Mesendoderm (in vitro differentiated cells): ENCODE measurements at regions not wholly inside any gene's neighbourhood (a gene's known extent, or its start where the extent isn't known, plus 50 kb on each side); places are given as distances from the start of the nearest gene placed in this dataset.

Experiments
- DNase-seq: peaks from one replicate; pipeline ENCODE4 v3.0.0; 2013
- H2AK5ac ChIP-seq: 2 replicates; pipeline ENCODE4 v1.6.1; 2013; ENCODE audit warnings: low read length, inconsistent platforms
- H2BK120ac ChIP-seq: 2 replicates; pipeline ENCODE4 v1.6.1; 2013; ENCODE audit warnings: low read depth, mild to moderate bottlenecking, low read length, moderate library complexity, mixed read lengths
- H2BK15ac ChIP-seq: replicated peaks from 2 replicates; pipeline ENCODE4 v1.6.1; 2013; ENCODE audit warnings: low read depth, mild to moderate bottlenecking, moderate library complexity
- H2BK5ac ChIP-seq: 2 replicates; pipeline ENCODE4 v1.6.1; 2013; ENCODE audit warnings: low read length, inconsistent platforms
- H3K18ac ChIP-seq: 2 replicates; pipeline ENCODE4 v1.6.1; 2013; ENCODE audit warnings: mild to moderate bottlenecking, low read length, mixed read lengths
- H3K23ac ChIP-seq: one replicate; pipeline ENCODE4 v1.6.1; 2013; ENCODE audit warnings: low read length
- H3K27ac ChIP-seq: 2 replicates; pipeline ENCODE4 v1.5.1; 2013; ENCODE audit warnings: low read depth, mild to moderate bottlenecking, inconsistent platforms, low read length, moderate library complexity
- H3K27me3 ChIP-seq: 2 replicates; pipeline ENCODE4 v1.6.1; 2013; ENCODE audit warnings: low read length, control low read depth, mild to moderate bottlenecking, inconsistent platforms; ENCODE audit not compliant: insufficient read depth, poor library complexity
- H3K36me3 ChIP-seq: 2 replicates; pipeline ENCODE4 v1.6.1; 2013; ENCODE audit warnings: low read length, inconsistent platforms; ENCODE audit not compliant: control insufficient read depth, insufficient read depth
- H3K4ac ChIP-seq: one replicate; pipeline ENCODE4 v1.6.1; 2013; ENCODE audit warnings: low read depth, mild to moderate bottlenecking, low read length, moderate library complexity
- H3K4me1 ChIP-seq: 2 replicates; pipeline ENCODE4 v1.6.1; 2013; ENCODE audit warnings: low read depth, low read length, inconsistent platforms; ENCODE audit not compliant: control insufficient read depth
- H3K4me2 ChIP-seq: 2 replicates; pipeline ENCODE4 v1.6.1; 2013; ENCODE audit warnings: low read length
- H3K4me3 ChIP-seq: 2 replicates; pipeline ENCODE4 v1.5.1; 2013; ENCODE audit warnings: mild to moderate bottlenecking, low read length
- H3K56ac ChIP-seq: one replicate; pipeline ENCODE4 v1.6.1; 2013; ENCODE audit warnings: low read length
- H3K79me1 ChIP-seq: 2 replicates; pipeline ENCODE4 v1.6.1; 2013; ENCODE audit warnings: low read length, inconsistent platforms
- H3K79me2 ChIP-seq: 2 replicates; pipeline ENCODE4 v1.6.1; 2013; ENCODE audit warnings: mild to moderate bottlenecking, low read length; ENCODE audit not compliant: control insufficient read depth, insufficient read depth
- H3K9ac ChIP-seq: 2 replicates; pipeline ENCODE4 v1.6.1; 2013; ENCODE audit warnings: low read length, inconsistent platforms
- H4K5ac ChIP-seq: one replicate; pipeline ENCODE4 v1.6.1; 2013; ENCODE audit warnings: low read length
- H4K8ac ChIP-seq: one replicate; pipeline ENCODE4 v1.6.1; 2013; ENCODE audit warnings: low read depth, mild to moderate bottlenecking, control low read depth, low read length, moderate library complexity
- WGBS: extraction: QIAGEN DNeasy Blood & Tissue Kit; methylation state at CpG from one replicate; pipeline ENCODE4 v1.1.7; 2013; ENCODE audit warnings: low lambda C conversion rate, missing lambda C conversion rate; ENCODE audit not compliant: insufficient coverage; ENCODE audit errors: extremely low coverage; 5-methylcytosine and 5-hydroxymethylcytosine counted together

DNA sequence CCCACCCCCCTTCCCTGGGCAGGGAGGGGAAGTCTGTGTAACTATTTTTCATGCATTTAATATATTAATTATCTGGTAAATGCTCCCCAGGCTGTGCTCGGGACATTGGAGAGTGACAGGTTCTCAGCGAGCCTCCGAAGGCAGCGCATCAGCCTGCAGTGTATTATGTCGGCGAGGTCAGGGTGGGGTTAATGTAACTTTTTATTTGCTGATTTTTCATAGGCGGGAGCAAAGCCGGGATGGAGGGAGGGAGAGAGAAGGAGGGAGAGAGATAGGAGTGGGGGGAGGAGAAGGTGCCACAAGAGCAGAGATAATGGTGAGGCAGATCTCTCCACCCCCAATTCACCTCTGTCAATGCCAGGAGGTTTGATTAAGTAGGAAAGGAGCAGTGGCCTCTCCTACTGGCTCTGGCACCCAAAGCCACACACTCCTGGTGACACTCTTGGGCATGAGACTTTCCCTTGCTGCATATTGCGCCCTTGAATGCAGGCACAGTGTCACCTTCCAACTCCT lies 104.0 kb downstream of the MRM1 start:
- H3K4ac ChIP-seq, result no peak overlapping the region
- no peak overlapping the region for H3K18ac ChIP-seq
- no peak overlapping the region for H3K9ac ChIP-seq
- no peaks in the 10 kb centered on the region for H3K79me2 ChIP-seq
- no peak overlapping the region for H3K4me2 ChIP-seq
- no peak overlapping the region for H2BK120ac ChIP-seq
- no peak for DNase-seq
- no peaks in the 10 kb centered on the region for H3K79me1 ChIP-seq
- WGBS, result no CpG with 5 or more reads among the region's 9 CpGs
- no peaks in the 10 kb centered on the region for H3K36me3 ChIP-seq
- no peak overlapping the region for H3K23ac ChIP-seq
- peaks cover 2% of the 10 kb centered on the region for H3K27me3 ChIP-seq
- no peak overlapping the region for H2AK5ac ChIP-seq
- H4K8ac ChIP-seq, result no peak overlapping the region
- H2BK5ac ChIP-seq, result no peak overlapping the region
- H3K4me1 ChIP-seq, result no peaks in the 10 kb centered on the region
- no peak overlapping the region for H3K27ac ChIP-seq
- H3K56ac ChIP-seq, result no peak overlapping the region
- no peak overlapping the region for H4K5ac ChIP-seq
- H2BK15ac ChIP-seq, result no peak overlapping the region
- no peak overlapping the region for H3K4me3 ChIP-seq

DNA sequence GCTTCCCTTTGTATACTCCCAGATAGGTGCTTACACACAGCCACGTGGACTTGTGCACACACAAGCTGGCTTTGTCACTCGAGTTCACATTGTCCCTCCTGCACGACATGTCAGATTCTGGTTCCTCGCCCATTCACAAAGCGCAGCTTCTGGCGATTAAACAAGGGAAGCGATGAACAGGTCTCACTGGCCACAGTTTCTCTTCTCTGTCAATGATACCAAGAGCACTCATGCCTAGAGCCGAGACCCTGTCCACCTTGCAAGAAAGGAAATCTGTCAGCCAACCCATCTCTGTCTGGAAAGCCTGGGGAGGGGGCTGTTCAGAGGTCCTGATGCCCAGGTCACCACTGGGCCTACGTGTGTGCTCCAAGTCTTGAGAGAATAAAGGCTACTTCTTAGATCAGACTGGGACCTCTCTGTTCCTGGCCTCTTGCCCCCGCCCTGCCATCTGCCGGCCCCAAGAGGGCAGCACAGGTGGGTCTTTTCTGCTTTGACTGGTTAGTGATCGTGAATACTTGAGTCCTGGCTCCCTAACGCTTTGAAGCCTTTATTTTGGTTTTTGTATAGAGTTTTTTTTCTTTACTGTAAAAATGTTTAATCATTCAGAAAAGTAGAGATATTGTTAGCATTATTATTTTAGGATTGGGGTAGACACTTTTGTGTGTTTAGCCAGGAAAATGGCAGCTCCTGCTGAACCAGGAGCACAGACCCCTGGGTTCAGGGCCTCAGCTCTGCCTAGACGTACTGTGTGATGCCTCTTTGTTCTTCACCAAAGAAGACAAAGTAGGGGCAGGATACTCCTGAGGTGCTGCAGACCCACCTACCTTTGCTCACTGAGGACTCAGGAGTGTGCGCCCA lies 104.7 kb downstream of the MRM1 start:
- H3K4me1 ChIP-seq, result no peaks in the 10 kb centered on the region
- no peaks in the 10 kb centered on the region for H3K36me3 ChIP-seq
- no peak overlapping the region for H3K18ac ChIP-seq
- no CpG with 5 or more reads among the region's 15 CpGs for WGBS
- no peaks in the 10 kb centered on the region for H3K79me2 ChIP-seq
- no peak overlapping the region for H3K4me2 ChIP-seq
- H4K5ac ChIP-seq, result no peak overlapping the region
- no peak overlapping the region for H3K9ac ChIP-seq
- no peak overlapping the region for H4K8ac ChIP-seq
- no peak overlapping the region for H2AK5ac ChIP-seq
- peak; percentile 72 for DNase-seq
- H3K23ac ChIP-seq, result no peak overlapping the region
- no peak overlapping the region for H3K56ac ChIP-seq
- H3K79me1 ChIP-seq, result no peaks in the 10 kb centered on the region
- H3K27me3 ChIP-seq, result peaks cover 2% of the 10 kb centered on the region
- H3K4ac ChIP-seq, result no peak overlapping the region
- no peak overlapping the region for H2BK5ac ChIP-seq
- no peak overlapping the region for H2BK15ac ChIP-seq
- no peak overlapping the region for H2BK120ac ChIP-seq
- H3K27ac ChIP-seq, result no peak overlapping the region
- H3K4me3 ChIP-seq, result no peak overlapping the region

DNA sequence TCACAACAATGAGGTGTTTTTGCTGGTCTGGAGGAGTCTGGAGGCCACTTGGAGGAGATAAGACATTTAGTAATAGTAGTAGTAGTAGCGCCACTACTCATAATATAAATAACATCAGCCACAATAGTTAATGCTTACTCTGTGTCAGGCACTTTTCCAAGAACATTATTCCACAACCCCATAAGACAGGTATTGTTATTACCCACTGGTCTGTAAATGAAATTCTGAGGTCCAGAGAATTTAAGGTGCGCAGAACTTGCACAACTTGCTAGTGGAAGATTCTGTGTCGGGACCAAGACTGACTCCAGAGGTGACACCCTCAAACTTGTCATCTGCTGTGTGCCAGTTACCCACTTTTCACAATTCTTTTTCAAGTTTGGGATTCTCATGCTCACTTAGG lies 106.5 kb downstream of the MRM1 start:
- Histone ChIP-seq H3K9ac (no peak overlapping the region), H3K27ac (no peak overlapping the region), H3K18ac (no peak overlapping the region), H4K5ac (no peak overlapping the region), H3K27me3 (peaks cover 2% of the 10 kb centered on the region), H2BK15ac (no peak overlapping the region), H2BK5ac (no peak overlapping the region), H4K8ac (no peak overlapping the region), H3K56ac (no peak overlapping the region), H3K36me3 (no peaks in the 10 kb centered on the region), H3K79me2 (no peaks in the 10 kb centered on the region), H3K4me3 (no peak overlapping the region), H3K23ac (no peak overlapping the region), H3K4me2 (no peak overlapping the region), H3K4me1 (no peaks in the 10 kb centered on the region), H2AK5ac (no peak overlapping the region), H3K4ac (no peak overlapping the region), H2BK120ac (no peak overlapping the region), H3K79me1 (no peaks in the 10 kb centered on the region)
- DNase-seq, result no peak
- no CpG with 5 or more reads among the region's 3 CpGs for WGBS

DNA sequence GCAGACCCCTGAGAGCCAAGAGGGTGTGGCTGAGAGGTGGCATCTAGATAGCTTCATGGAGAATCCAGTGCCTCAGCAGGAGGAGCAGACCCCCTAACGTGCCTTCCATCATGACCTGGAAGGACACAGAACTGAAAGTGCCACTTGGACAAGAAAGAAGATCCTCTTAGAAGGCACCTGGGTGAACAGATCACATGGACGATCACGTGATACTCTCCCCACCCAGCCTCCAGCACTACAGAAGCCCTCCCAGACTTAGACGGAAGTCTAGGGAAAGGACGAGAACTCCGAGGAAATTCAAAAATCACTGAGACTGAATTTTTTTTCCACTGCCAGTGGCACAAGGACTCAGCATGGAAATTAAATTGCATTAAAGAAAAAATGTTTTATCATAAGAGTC lies 113.4 kb downstream of the MRM1 start:
- no peaks in the 10 kb centered on the region for H3K27me3 ChIP-seq
- no peak overlapping the region for H3K23ac ChIP-seq
- no peak overlapping the region for H2BK15ac ChIP-seq
- no peak overlapping the region for H3K56ac ChIP-seq
- DNase-seq, result no peak
- no CpG with 5 or more reads among the region's 6 CpGs for WGBS
- H2BK120ac ChIP-seq, result no peak overlapping the region
- H3K4me3 ChIP-seq, result no peak overlapping the region
- no peak overlapping the region for H4K5ac ChIP-seq
- H2BK5ac ChIP-seq, result no peak overlapping the region
- no peak overlapping the region for H2AK5ac ChIP-seq
- no peaks in the 10 kb centered on the region for H3K4me1 ChIP-seq
- no peak overlapping the region for H3K4me2 ChIP-seq
- no peaks in the 10 kb centered on the region for H3K79me2 ChIP-seq
- H4K8ac ChIP-seq, result no peak overlapping the region
- no peak overlapping the region for H3K27ac ChIP-seq
- no peak overlapping the region for H3K18ac ChIP-seq
- H3K79me1 ChIP-seq, result no peaks in the 10 kb centered on the region
- no peaks in the 10 kb centered on the region for H3K36me3 ChIP-seq
- no peak overlapping the region for H3K9ac ChIP-seq
- H3K4ac ChIP-seq, result no peak overlapping the region

DNA sequence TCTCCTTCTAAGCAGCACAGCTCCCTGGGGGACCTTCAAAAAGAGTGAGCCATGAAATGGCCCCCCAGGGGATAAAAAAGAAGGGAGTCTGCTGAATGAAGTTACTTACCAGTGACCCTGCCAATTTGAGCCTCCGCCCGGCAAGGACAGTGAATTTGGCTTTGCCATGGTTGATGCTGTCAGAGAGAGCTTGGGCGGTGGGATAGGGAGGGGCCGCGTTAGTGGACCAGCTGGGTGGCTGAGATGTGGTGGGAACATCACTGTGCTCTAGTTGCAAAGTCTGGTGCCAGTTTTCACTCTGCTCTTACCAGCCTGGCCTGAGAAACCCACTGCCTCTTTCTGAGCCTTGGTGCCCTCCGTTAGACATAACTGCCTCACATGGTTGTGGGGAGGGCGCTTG lies 114.6 kb downstream of the MRM1 start:
- Histone ChIP-seq H3K23ac (no peak overlapping the region), H2BK5ac (no peak overlapping the region), H3K27me3 (no peaks in the 10 kb centered on the region), H3K4me3 (no peak overlapping the region), H4K5ac (no peak overlapping the region), H3K79me2 (no peaks in the 10 kb centered on the region), H3K27ac (no peak overlapping the region), H3K18ac (no peak overlapping the region), H4K8ac (no peak overlapping the region), H3K79me1 (no peaks in the 10 kb centered on the region), H3K9ac (no peak overlapping the region), H3K4ac (no peak overlapping the region), H2BK120ac (no peak overlapping the region), H2BK15ac (no peak overlapping the region), H3K56ac (no peak overlapping the region), H2AK5ac (no peak overlapping the region), H3K4me1 (no peaks in the 10 kb centered on the region), H3K36me3 (no peaks in the 10 kb centered on the region), H3K4me2 (no peak overlapping the region)
- WGBS, result no CpG with 5 or more reads among the region's 7 CpGs
- DNase-seq, result no peak

DNA sequence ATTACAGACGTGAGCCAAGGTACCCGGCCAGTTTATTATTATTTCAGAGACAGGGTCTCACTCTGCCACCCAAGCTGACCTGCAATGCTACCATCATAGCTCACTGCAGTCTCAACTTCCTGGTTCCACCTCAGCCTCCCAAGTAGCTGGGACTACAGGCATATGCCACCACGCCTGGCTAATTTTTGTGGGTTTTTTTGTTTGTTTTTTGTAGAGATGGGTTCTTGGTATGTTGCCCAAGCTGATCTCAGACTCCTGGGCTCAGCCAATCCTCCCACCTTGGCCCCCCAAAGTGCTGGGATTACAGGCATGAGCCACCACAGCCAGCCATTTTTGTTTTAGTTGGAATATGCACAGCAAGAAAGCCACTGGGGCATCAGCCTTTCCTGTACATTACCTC lies 115.7 kb downstream of the MRM1 start:
- Histone ChIP-seq H3K4me2 (no peak overlapping the region), H3K79me2 (no peaks in the 10 kb centered on the region), H3K4ac (no peak overlapping the region), H2BK15ac (no peak overlapping the region), H3K36me3 (no peaks in the 10 kb centered on the region), H3K23ac (no peak overlapping the region), H3K56ac (no peak overlapping the region), H3K4me3 (no peak overlapping the region), H2BK5ac (no peak overlapping the region), H4K8ac (no peak overlapping the region), H3K9ac (no peak overlapping the region), H2AK5ac (no peak overlapping the region), H2BK120ac (no peak overlapping the region), H3K27me3 (no peaks in the 10 kb centered on the region), H3K79me1 (no peaks in the 10 kb centered on the region), H3K18ac (no peak overlapping the region), H4K5ac (no peak overlapping the region), H3K4me1 (peaks cover 3% of the 10 kb centered on the region), H3K27ac (no peak overlapping the region)
- WGBS, result no CpG with 5 or more reads among the region's 3 CpGs
- no peak for DNase-seq
